K562 (cell line): ENCODE measurements at regions not wholly inside any gene's neighbourhood (a gene's known extent, or its start where the extent isn't known, plus 50 kb on each side); places are given as distances from the start of the nearest gene placed in this dataset.

Experiments
- ATAC-seq: fragments of 200-7000 bp; cut with Tn5 transposase; 3 replicates; pipeline ENCODE4 v1.9.1; 2020; ENCODE audit warnings: moderate library complexity
- BruUV-seq: library from RNA; stranded (reverse); fragments of 400-500 nt; replicated peaks from 2 replicates; lab custom pipeline; 2021; lab: Mats Ljungman, UMichigan
- CTCF ChIA-PET: fragments of 300-600 bp; formaldehyde crosslinking; extraction: SDS; loops from one replicate; lab custom pipeline; 2021; ENCODE audit warnings: low intra/inter-chr PET ratio; lab: Yijun Ruan, JAX
- POLR2A ChIA-PET: fragments of 300-600, 350-650 bp; sonication (Branson Sonifier 250); formaldehyde crosslinking; extraction: SDS; loops from one replicate; lab custom pipeline; 2021; ENCODE audit warnings: antibody characterized with exemption, inconsistent platforms; lab: Yijun Ruan, JAX
- DNase-seq, 4 experiments: peaks; one replicate each; pipeline versions ENCODE4 v3.0.0 to v3.0.0-alpha.2; 2011 to 2018; ENCODE audit warnings: low spot score in 3 of 4, mixed read lengths in 3 of 4; ENCODE audit errors: extremely low read depth in 1 of 4
- FAIRE-seq: peaks from 2 replicates; lab custom pipeline; 2011; peaks lifted over from hg19 to GRCh38; lab: Jason Lieb, UNC
- H2AFZ ChIP-seq: 2 replicates; pipeline ENCODE4 v1.6.0; 2011; ENCODE audit warnings: low read depth, low read length, control low read depth, inconsistent platforms
- H3K27ac ChIP-seq: fragments of 200-600 bp; 3 replicates; pipeline ENCODE4 v1.8.0; 2011; ENCODE audit warnings: low read depth, mild to moderate bottlenecking, control low read depth, inconsistent platforms, low read length, moderate library complexity, mixed read lengths; ENCODE audit errors: extremely low read depth
- H3K27me3 ChIP-seq, 2 experiments: fragments of 300-600 bp in 1 of 2; 2 replicates in 1 of 2; 3 replicates in 1 of 2; pipeline versions ENCODE4 v1.6.0 to v1.8.0; 2011; ENCODE audit warnings: inconsistent platforms in 2 of 2, low read length in 2 of 2, mild to moderate bottlenecking in 1 of 2, mixed read lengths in 1 of 2, moderate library complexity in 1 of 2; ENCODE audit not compliant: control insufficient read depth in 2 of 2, insufficient read depth in 2 of 2
- H3K36me3 ChIP-seq: fragments of 300-600 bp; 3 replicates; pipeline ENCODE4 v1.8.0; 2011; ENCODE audit warnings: mild to moderate bottlenecking, low read length, inconsistent platforms; ENCODE audit not compliant: control insufficient read depth, insufficient read depth
- H3K4me1 ChIP-seq, 2 experiments: fragments of 200-600 bp in 1 of 2; replicated peaks in 1 of 2; 2 replicates in 1 of 2; 3 replicates in 1 of 2; pipeline versions ENCODE4 v1.5.1 to v1.8.0; 2011; ENCODE audit warnings: inconsistent platforms in 2 of 2, low read length in 2 of 2, mild to moderate bottlenecking in 1 of 2, mixed read lengths in 1 of 2, moderate library complexity in 1 of 2; ENCODE audit not compliant: control insufficient read depth in 2 of 2, insufficient read depth in 2 of 2
- H3K4me2 ChIP-seq: 2 replicates; pipeline ENCODE4 v1.6.1; 2011; ENCODE audit warnings: low read length, control low read depth, inconsistent platforms, mixed read lengths; ENCODE audit not compliant: insufficient read depth
- H3K4me3 ChIP-seq: fragments of 200-600 bp; sonication (generic), shearing (Covaris generic); 2 replicates; pipeline ENCODE4 v1.5.1; 2016; ENCODE audit warnings: control low read depth, inconsistent platforms
- H3K79me2 ChIP-seq: fragments of 200-600 bp; 3 replicates; pipeline ENCODE4 v1.8.0; 2011; ENCODE audit warnings: low read length, inconsistent platforms; ENCODE audit not compliant: control insufficient read depth, insufficient read depth
- H3K9ac ChIP-seq, 2 experiments: 2 replicates each; pipeline versions ENCODE4 v1.6.0 to v1.6.1; 2011; ENCODE audit warnings: low read depth in 2 of 2, low read length in 2 of 2, control low read depth in 1 of 2, inconsistent platforms in 1 of 2, mild to moderate bottlenecking in 1 of 2, mixed read lengths in 1 of 2; ENCODE audit not compliant: insufficient read depth in 1 of 2
- H3K9me1 ChIP-seq: one replicate; pipeline ENCODE4 v1.6.0; 2011; ENCODE audit warnings: inconsistent platforms, mild to moderate bottlenecking, low read length, moderate library complexity; ENCODE audit not compliant: control insufficient read depth, insufficient read depth
- H3K9me3 ChIP-seq: replicated peaks from 2 replicates; pipeline ENCODE4 v1.5.1; 2011; ENCODE audit warnings: low read depth, low read length, inconsistent platforms; ENCODE audit not compliant: control insufficient read depth, insufficient read depth
- H4K20me1 ChIP-seq: replicated peaks from 2 replicates; pipeline ENCODE4 v1.6.1; 2011; ENCODE audit warnings: low read length, inconsistent platforms, mixed read lengths; ENCODE audit not compliant: control insufficient read depth, insufficient read depth
- CEBPG ChIP-seq, 3 experiments: fragments of 200-800 bp in 1 of 3; sonication (Bioruptor generic) in 1 of 3; sonication (generic) in 1 of 3; formaldehyde crosslinking in 1 of 3; IDR thresholded peaks in 2 of 3; conservative IDR thresholded peaks in 1 of 3; 2 replicates each; pipeline versions ENCODE4 v1.6.1 to v1.8.0; 2016 to 2022; ENCODE audit warnings: missing compliant biosample characterization in 2 of 3, missing genetic modification characterization in 2 of 3, mild to moderate bottlenecking in 1 of 3, missing genetic modification reagents in 1 of 3
- FOSL1 ChIP-seq: fragments of 200-800 bp; sonication (Bioruptor generic); conservative IDR thresholded peaks from 2 replicates; pipeline ENCODE4 v1.6.1; 2016; ENCODE audit warnings: missing genetic modification characterization, missing compliant biosample characterization
- NBN ChIP-seq: fragments of 450-650 bp; IDR thresholded peaks from 2 replicates; pipeline ENCODE4 v1.6.1; 2016; ENCODE audit warnings: low read depth, mild to moderate bottlenecking
- RHOXF2B ChIP-seq: fragments of 250-450 bp; sonication (Bioruptor Pico); conservative IDR thresholded peaks from 2 replicates; pipeline ENCODE4 v1.5.1; 2021
- RUNX1 ChIP-seq: sonication (generic); IDR thresholded peaks from 2 replicates; pipeline ENCODE4 v1.6.1; 2016; ENCODE audit warnings: antibody characterized with exemption, low read depth
- SPI1 ChIP-seq: IDR thresholded peaks from 2 replicates; pipeline ENCODE4 v1.6.1; 2011; ENCODE audit warnings: low read depth, low read length, control low read depth, borderline replicate concordance
- TCF7 ChIP-seq: sonication (generic); IDR thresholded peaks from 2 replicates; pipeline ENCODE4 v1.6.1; 2016; ENCODE audit warnings: antibody characterized with exemption, borderline replicate concordance
- in situ Hi-C: fragments of 300-500 bp; cut with MboI; formaldehyde crosslinking; loops from 4 replicates; pipeline ENCODE4 v1.15.0; 2018; ENCODE audit warnings: inconsistent platforms, mixed read lengths
- intact Hi-C: fragments of 100-400 bp; cut with micrococcal nuclease; formaldehyde crosslinking; loops from 2 replicates; pipeline ENCODE4 v1.14.2; 2022
- TF ChIP-seq, protein P1 (sequence below): IDR thresholded peaks from 2 replicates; pipeline ENCODE4 v1.6.1; 2012; ENCODE audit warnings: low read depth, low read length, improper control_type of control experiment, borderline replicate concordance

DNA sequence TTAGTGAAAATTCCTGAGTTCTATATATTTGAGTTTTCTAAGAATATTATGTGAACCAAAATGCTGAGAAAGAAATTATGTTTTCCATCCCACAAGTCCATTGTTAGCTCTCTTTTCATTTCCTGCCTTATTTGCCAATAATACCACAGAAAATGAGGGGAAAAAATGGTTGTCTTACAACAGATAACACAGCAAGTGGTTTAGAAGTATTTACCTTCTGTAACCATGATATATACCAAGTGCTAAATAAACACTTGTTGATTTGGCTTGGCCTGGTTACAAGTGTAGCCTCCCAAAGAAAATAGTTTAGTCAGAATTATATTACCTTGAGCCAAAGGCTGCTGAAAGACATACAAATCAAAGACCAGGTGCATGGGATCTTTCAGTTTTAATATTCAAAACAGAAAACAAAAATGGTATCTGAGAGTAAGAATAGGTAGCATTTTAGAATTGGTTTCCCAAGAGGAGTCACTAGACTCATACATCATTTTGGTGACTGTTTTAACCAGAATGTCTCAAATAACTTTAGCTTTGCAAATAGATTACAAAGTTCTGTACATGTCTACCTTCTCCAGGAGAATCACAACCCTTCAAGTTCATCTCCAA lies 439.8 kb upstream of the DYNLRB2 start (continued):
- TF ChIP-seq, protein P1, sequence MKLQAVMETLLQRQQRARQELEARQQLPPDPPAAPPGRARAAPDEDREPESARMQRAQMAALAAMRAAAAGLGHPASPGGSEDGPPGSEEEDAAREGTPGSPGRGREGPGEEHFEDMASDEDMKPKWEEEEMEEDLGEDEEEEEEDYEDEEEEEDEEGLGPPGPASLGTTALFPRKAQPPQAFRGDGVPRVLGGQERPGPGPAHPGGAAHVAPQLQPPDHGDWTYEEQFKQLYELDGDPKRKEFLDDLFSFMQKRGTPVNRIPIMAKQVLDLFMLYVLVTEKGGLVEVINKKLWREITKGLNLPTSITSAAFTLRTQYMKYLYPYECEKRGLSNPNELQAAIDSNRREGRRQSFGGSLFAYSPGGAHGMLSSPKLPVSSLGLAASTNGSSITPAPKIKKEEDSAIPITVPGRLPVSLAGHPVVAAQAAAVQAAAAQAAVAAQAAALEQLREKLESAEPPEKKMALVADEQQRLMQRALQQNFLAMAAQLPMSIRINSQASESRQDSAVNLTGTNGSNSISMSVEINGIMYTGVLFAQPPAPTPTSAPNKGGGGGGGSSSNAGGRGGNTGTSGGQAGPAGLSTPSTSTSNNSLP: no peak
- TF ChIP-seq RUNX1: no peak

DNA sequence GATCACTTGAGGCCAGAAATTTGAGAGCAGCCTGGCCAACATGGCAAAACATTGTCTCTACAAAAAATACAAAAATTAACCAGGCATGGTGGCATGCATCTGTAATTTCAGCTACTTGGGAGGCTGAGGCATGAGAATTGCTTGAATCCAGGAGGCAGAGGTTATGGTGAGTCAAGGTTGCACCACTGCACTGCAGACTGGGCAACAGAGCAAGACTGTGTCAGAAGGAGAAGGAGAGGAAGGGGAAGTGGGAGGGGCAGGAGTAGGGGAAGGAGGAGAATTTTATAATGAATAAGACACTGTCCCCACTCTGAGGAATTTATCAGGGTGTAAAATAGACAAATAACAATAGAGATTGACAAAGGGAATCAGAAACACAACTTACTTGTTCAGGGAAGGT lies 440.6 kb upstream of the DYNLRB2 start:
- Histone ChIP-seq H3K9me3 (no peaks in the 10 kb centered on the region), H2AFZ (no peak overlapping the region), H3K4me1 (no peaks in the 10 kb centered on the region), H3K36me3 (no peaks in the 10 kb centered on the region), H3K27ac (no peak overlapping the region), H3K9me1 (no peaks in the 10 kb centered on the region), H3K9ac (no peak overlapping the region), H4K20me1 (no peaks in the 10 kb centered on the region), H3K4me3 (no peak overlapping the region), H3K27me3 (peaks cover 12 to 13% of the 10 kb centered on the region in 2 experiments; a peak in 3 of 5 replicates), H3K4me2 (no peak overlapping the region), H3K79me2 (no peaks in the 10 kb centered on the region)
- in situ Hi-C loops (no loop called here), intact Hi-C loops (no loop called here)
- no TSS peak for BruUV-seq
- CTCF ChIA-PET: no interaction called here
- FAIRE-seq (no peak), ATAC-seq (no peak), DNase-seq (no peak)
- TF ChIP-seq FOSL1 (tag) (no peak), CEBPG (CRISPR knock-in tag; IDR thresholded peaks at IDR 0.05) (no peak), CEBPG (tag; conservative IDR thresholded peaks at IDR 0.05 in 1 of 2, IDR thresholded peaks at IDR 0.05 in 1 of 2) (no peak), NBN (no peak), TCF7 (no peak), RHOXF2B (no peak), SPI1 (no peak)
- POLR2A ChIA-PET: no interaction called here
